Activated CD8-positive, alpha-beta T cell treated with anti-CD3 and anti-CD28 coated beads for 36 hours (primary cell): ENCODE measurements at regions not wholly inside any gene's neighbourhood (a gene's known extent, or its start where the extent isn't known, plus 50 kb on each side); places are given as distances from the start of the nearest gene placed in this dataset.

Experiments used
- ATAC-seq: fragments of 200-7000 bp; cut with Tn5 transposase; one replicate; pipeline ENCODE4 v1.10.0; 2021; ENCODE audit warnings: mild to moderate bottlenecking, moderate library complexity
- CTCF ChIA-PET: fragments of 350-600 bp; sonication (Branson Sonifier 250); formaldehyde crosslinking; loops from one replicate; lab custom pipeline; 2021; ENCODE audit warnings: antibody characterized with exemption; lab: Charles Lee
- POLR2A ChIA-PET: fragments of 350-600 bp; sonication (Branson Sonifier 250); formaldehyde crosslinking; loops from one replicate; lab custom pipeline; 2021; ENCODE audit warnings: antibody characterized with exemption; lab: Charles Lee
- DNase-seq: peaks from one replicate; pipeline ENCODE4 v3.0.0-alpha.2; 2020
- H3K27ac Mint-ChIP-seq: one replicate; pipeline ENCODE4 v1.8.0; 2021; ENCODE audit warnings: mild to moderate bottlenecking, mixed read lengths
- H3K27me3 Mint-ChIP-seq: one replicate; pipeline ENCODE4 v1.8.0; 2021; ENCODE audit warnings: mixed read lengths
- H3K36me3 Mint-ChIP-seq: one replicate; pipeline ENCODE4 v1.8.0; 2021; ENCODE audit warnings: low read depth, mixed read lengths
- H3K4me1 Mint-ChIP-seq: one replicate; pipeline ENCODE4 v1.8.0; 2021; ENCODE audit warnings: low read depth, mixed read lengths
- H3K4me3 Mint-ChIP-seq: one replicate; pipeline ENCODE4 v1.8.0; 2021; ENCODE audit warnings: mild to moderate bottlenecking, moderate library complexity, mixed read lengths
- H3K9me3 Mint-ChIP-seq: one replicate; pipeline ENCODE4 v1.8.0; 2021; ENCODE audit warnings: mixed read lengths
- intact Hi-C: fragments of 100-400 bp; cut with micrococcal nuclease; formaldehyde crosslinking; loops from one replicate; pipeline ENCODE4 v1.10.0; 2022
- TF ChIP-seq, protein P1 (sequence below): fragments of 200-600 bp; IDR thresholded peaks from one replicate; pipeline ENCODE4 v1.8.0; 2022; ENCODE audit warnings: antibody characterized with exemption, mild to moderate bottlenecking

DNA sequence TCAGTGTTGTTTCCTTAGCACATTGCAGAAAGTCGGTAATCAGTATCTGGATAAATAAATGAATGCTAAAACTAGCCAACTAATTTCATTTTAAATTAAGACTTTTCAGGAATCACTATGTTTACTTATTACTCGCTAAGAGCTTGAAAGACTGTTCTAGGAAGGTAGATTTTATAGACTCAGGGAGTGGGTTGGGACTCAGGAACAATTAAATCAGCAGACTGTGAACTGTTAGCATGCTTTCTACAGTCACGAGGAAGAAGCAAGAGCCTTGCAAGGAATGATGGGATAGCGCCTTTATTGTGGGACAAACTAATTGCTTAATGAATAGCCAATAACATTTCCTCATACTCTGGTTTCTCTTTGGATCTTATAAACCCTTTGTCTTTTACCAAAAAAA, 183.2 kb upstream of the AADAT start:
- TF ChIP-seq, protein P1, sequence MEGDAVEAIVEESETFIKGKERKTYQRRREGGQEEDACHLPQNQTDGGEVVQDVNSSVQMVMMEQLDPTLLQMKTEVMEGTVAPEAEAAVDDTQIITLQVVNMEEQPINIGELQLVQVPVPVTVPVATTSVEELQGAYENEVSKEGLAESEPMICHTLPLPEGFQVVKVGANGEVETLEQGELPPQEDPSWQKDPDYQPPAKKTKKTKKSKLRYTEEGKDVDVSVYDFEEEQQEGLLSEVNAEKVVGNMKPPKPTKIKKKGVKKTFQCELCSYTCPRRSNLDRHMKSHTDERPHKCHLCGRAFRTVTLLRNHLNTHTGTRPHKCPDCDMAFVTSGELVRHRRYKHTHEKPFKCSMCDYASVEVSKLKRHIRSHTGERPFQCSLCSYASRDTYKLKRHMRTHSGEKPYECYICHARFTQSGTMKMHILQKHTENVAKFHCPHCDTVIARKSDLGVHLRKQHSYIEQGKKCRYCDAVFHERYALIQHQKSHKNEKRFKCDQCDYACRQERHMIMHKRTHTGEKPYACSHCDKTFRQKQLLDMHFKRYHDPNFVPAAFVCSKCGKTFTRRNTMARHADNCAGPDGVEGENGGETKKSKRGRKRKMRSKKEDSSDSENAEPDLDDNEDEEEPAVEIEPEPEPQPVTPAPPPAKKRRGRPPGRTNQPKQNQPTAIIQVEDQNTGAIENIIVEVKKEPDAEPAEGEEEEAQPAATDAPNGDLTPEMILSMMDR: no peak
- no peaks in the 10 kb centered on the region for H3K36me3 Mint-ChIP-seq
- CTCF ChIA-PET: interaction anchor here (1.0 to 6.1 kb wide), 2 partner anchors 13 to 15 kb away, joined by 3 to 34 read pairs; no protein-coding TSS in a partner anchor
- intact Hi-C loops: no loop called here
- no peaks in the 10 kb centered on the region for H3K4me1 Mint-ChIP-seq
- H3K27ac Mint-ChIP-seq: no peak overlapping the region
- H3K27me3 Mint-ChIP-seq: no peaks in the 10 kb centered on the region
- H3K4me3 Mint-ChIP-seq: no peak overlapping the region
- DNase-seq (no peak), ATAC-seq (no peak)
- POLR2A ChIA-PET: no interaction called here
- H3K9me3 Mint-ChIP-seq: no peaks in the 10 kb centered on the region

DNA sequence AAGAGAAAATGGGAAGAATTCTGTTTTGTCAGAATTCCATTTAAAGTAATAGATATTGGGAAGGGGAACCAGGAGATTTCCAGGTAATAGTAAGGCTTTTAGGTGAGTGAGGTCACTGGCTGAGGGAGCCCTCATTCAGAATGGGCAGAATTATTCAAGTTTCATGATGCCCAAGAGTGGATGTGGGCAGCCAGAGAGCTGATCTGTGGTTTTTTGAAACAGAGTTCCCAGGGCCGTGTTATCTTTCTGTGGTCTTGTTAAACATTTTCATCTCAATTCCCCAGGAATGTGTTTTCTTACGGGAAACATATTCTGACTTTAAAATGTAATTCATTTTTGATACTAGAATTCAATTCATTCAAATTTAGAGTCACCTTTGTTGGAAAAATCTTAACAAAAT, 182.0 kb upstream of the AADAT start:
- TF ChIP-seq, protein P1: no peak
- intact Hi-C loops: no loop called here
- ChIA-PET POLR2A (no interaction called here), CTCF (interaction anchor here (0.6 to 6.1 kb wide), 3 partner anchors 12 to 14 kb away, joined by 3 to 34 read pairs (median 3); no protein-coding TSS in a partner anchor)
- DNase-seq (no peak), ATAC-seq (no peak)
- Mint-ChIP-seq H3K4me1 (no peaks in the 10 kb centered on the region), H3K36me3 (no peaks in the 10 kb centered on the region), H3K27ac (no peak overlapping the region), H3K27me3 (no peaks in the 10 kb centered on the region), H3K4me3 (no peak overlapping the region), H3K9me3 (no peaks in the 10 kb centered on the region)

DNA sequence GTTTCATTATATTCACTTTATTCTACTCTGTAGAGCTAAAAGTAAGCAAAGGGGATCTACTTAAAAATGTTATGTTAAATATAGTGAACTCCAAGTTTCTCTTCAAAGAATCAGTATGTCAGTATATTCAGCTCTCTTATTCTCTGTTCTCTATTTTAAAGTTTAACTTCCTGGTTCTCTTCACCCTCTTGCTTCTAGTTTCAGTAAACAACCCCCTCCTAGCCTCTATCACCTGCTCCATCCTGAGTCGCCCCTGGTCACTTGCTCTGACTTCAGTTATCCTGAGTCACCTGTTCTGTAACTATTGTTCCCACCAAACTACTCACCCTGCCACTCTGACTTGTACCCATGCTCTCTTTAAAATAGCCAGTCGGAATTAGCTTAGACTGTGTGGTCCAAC, 180.9 kb upstream of the AADAT start:
- TF ChIP-seq, protein P1: no peak
- DNase-seq (no peak), ATAC-seq (no peak)
- no peaks in the 10 kb centered on the region for H3K4me1 Mint-ChIP-seq
- no peak overlapping the region for H3K4me3 Mint-ChIP-seq
- no peaks in the 10 kb centered on the region for H3K9me3 Mint-ChIP-seq
- CTCF ChIA-PET: interaction anchor here (1.2 to 6.1 kb wide), 2 partner anchors 8 to 11 kb away, joined by 3 to 34 read pairs; no protein-coding TSS in a partner anchor
- intact Hi-C loops: no loop called here
- no peaks in the 10 kb centered on the region for H3K36me3 Mint-ChIP-seq
- POLR2A ChIA-PET: no interaction called here
- H3K27ac Mint-ChIP-seq: no peak overlapping the region
- H3K27me3 Mint-ChIP-seq: no peaks in the 10 kb centered on the region

DNA sequence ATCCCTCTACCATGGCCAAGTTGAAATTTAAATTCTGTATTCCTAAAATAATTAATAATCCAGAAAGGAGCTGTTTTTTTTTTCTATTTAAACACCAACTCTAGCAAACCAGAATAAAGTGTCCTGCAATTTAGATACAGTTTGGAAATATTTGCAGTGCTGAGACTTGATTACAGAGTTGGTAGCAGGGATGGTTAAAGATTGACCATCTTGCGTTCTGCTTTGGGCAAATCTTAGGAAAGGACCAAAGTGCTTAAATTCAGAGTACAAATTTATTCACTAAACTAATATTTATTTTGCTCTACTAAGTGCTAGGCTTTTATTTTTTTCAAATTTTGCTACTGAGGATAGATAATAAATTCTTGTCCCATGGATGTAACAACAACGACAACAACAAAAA, 180.2 kb upstream of the AADAT start:
- H3K4me1 Mint-ChIP-seq: no peaks in the 10 kb centered on the region
- DNase-seq: no peak
- intact Hi-C loops: no loop called here
- ChIA-PET CTCF (interaction anchor here (1.2 to 6.1 kb wide), 2 partner anchors 9 to 10 kb away, joined by 3 to 34 read pairs; no protein-coding TSS in a partner anchor), POLR2A (no interaction called here)
- no peak overlapping the region for H3K27ac Mint-ChIP-seq
- TF ChIP-seq, protein P1: no peak
- no peaks in the 10 kb centered on the region for H3K36me3 Mint-ChIP-seq
- H3K27me3 Mint-ChIP-seq: no peaks in the 10 kb centered on the region
- H3K4me3 Mint-ChIP-seq: no peak overlapping the region
- no peaks in the 10 kb centered on the region for H3K9me3 Mint-ChIP-seq
- no peak for ATAC-seq

DNA sequence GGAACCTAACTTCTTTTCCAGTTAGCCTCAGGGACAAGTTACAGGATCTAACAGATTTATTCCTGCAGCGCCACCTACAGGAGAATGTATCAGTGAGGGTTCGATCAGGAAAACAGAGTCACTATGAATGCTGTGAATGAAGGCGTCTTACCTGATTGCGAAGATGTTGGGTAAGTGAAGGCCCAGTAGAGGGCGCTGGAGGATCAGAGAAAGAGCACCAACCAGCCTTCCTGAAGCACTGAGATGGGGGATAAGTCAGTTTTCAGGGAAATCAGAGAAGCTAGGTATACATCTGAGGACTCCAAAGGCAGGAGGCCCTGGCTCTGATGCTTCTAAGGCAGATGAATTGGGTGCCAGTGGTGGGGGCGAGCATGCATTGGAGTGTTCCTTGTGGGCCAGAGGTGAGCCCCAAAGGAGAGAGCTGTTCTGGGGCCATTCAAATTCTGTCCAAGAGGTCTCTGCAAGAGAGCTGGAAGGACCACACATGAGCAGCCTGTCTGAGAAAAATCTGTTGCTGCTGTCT, 169.9 kb upstream of the AADAT start:
- Mint-ChIP-seq H3K27me3 (no peaks in the 10 kb centered on the region), H3K36me3 (no peaks in the 10 kb centered on the region), H3K9me3 (no peaks in the 10 kb centered on the region), H3K27ac (no peak overlapping the region), H3K4me3 (no peak overlapping the region), H3K4me1 (no peaks in the 10 kb centered on the region)
- ChIA-PET CTCF (interaction anchor here (0.6 to 3.8 kb wide), 13 partner anchors 9 to 257 kb away, joined by 3 to 34 read pairs (median 5); no protein-coding TSS in a partner anchor), POLR2A (no interaction called here)
- DNase-seq (peak; percentile 74), ATAC-seq (peak; percentile 79)
- intact Hi-C loops: loop anchor here (2.0 kb wide), 1 partner anchor 121 kb away; no protein-coding TSS in a partner anchor
- TF ChIP-seq, protein P1: peak; percentile 82
